Smooth muscle cell (in vitro differentiated cells): ENCODE measurements at regions not wholly inside any gene's neighbourhood (a gene's known extent, or its start where the extent isn't known, plus 50 kb on each side); places are given as distances from the start of the nearest gene placed in this dataset.

ENCODE experiments used
- DNase-seq: peaks from one replicate; lab custom pipeline; 2025; ENCODE audit not compliant: unreplicated experiment; lab: John Stamatoyannopoulos, UW
- H2AFZ ChIP-seq: fragments of 200-600 bp; sonication (generic); 2 replicates; pipeline ENCODE4 v1.6.0; 2016; ENCODE audit warnings: antibody characterized with exemption, low read depth, mild to moderate bottlenecking
- H3F3A ChIP-seq: fragments of 200-600 bp; sonication (generic); 2 replicates; pipeline ENCODE4 v1.6.0; 2017; ENCODE audit warnings: antibody characterized with exemption, low read depth
- H3K27ac ChIP-seq: fragments of 200-600 bp; sonication (generic); 2 replicates; pipeline ENCODE4 v1.5.1; 2016; ENCODE audit warnings: low read depth, mild to moderate bottlenecking
- H3K27me3 ChIP-seq: fragments of 200-600 bp; sonication (generic); 2 replicates; pipeline ENCODE4 v1.6.1; 2016; ENCODE audit warnings: low read depth, mild to moderate bottlenecking
- H3K36me3 ChIP-seq: fragments of 200-600 bp; sonication (generic); 2 replicates; pipeline ENCODE4 v1.5.1; 2016; ENCODE audit warnings: low read depth
- H3K4me1 ChIP-seq: fragments of 200-600 bp; sonication (generic); 2 replicates; pipeline ENCODE4 v1.5.1; 2016; ENCODE audit warnings: low read depth
- H3K4me2 ChIP-seq: fragments of 200-600 bp; sonication (generic); 2 replicates; pipeline ENCODE4 v1.6.0; 2016; ENCODE audit warnings: mild to moderate bottlenecking
- H3K4me3 ChIP-seq: fragments of 200-600 bp; sonication (generic); 2 replicates; pipeline ENCODE4 v1.5.1; 2016; ENCODE audit warnings: mild to moderate bottlenecking
- H3K79me2 ChIP-seq: fragments of 200-600 bp; sonication (generic); 2 replicates; pipeline ENCODE4 v1.6.0; 2016; ENCODE audit warnings: low read depth, mild to moderate bottlenecking
- H3K9ac ChIP-seq: fragments of 200-600 bp; sonication (generic); 2 replicates; pipeline ENCODE4 v1.6.0; 2016; ENCODE audit warnings: low read depth
- H3K9me3 ChIP-seq: fragments of 200-600 bp; sonication (generic); replicated peaks from 2 replicates; pipeline ENCODE4 v1.5.1; 2016; ENCODE audit warnings: low read depth
- H4K20me1 ChIP-seq: fragments of 200-600 bp; sonication (generic); 2 replicates; pipeline ENCODE4 v1.6.0; 2016; ENCODE audit warnings: low read depth
- CTCF ChIP-seq: fragments of 200-600 bp; sonication (generic); IDR thresholded peaks from 2 replicates; pipeline ENCODE4 v1.5.1; 2017; ENCODE audit warnings: borderline replicate concordance, mild to moderate bottlenecking, antibody characterized with exemption; ENCODE audit not compliant: insufficient read depth, poor library complexity, severe bottlenecking
- WGBS: methylation state at CpG from one replicate; pipeline ENCODE4 v1.1.7; 2016; ENCODE audit warnings: low lambda C conversion rate; 5-methylcytosine and 5-hydroxymethylcytosine counted together

GRCh38 chrX:122115604-122116003 is 1068.2 kb downstream of the GLUD2 start:
- Histone ChIP-seq H2AFZ (no peak overlapping the region), H3F3A (no peaks in the 10 kb centered on the region), H3K4me2 (no peak overlapping the region), H3K79me2 (no peaks in the 10 kb centered on the region), H3K9ac (no peak overlapping the region), H3K27ac (no peak overlapping the region), H4K20me1 (no peaks in the 10 kb centered on the region), H3K4me1 (no peaks in the 10 kb centered on the region), H3K4me3 (no peak overlapping the region), H3K27me3 (no peaks in the 10 kb centered on the region), H3K9me3 (no peaks in the 10 kb centered on the region), H3K36me3 (no peaks in the 10 kb centered on the region)
- DNase-seq, result no peak
- no peak for TF ChIP-seq CTCF
- WGBS, result 79% methylated on average over 6 of the region's 6 CpGs

GRCh38 chrX:122119361-122119760 is 1064.7 kb upstream of the GRIA3 start:
- H3K4me3 ChIP-seq, result no peak overlapping the region
- no peak overlapping the region for H3K4me2 ChIP-seq
- H3K36me3 ChIP-seq, result no peaks in the 10 kb centered on the region
- no peak for DNase-seq
- H3K4me1 ChIP-seq, result peaks cover 3% of the 10 kb centered on the region
- no peak overlapping the region for H3K9ac ChIP-seq
- no peak overlapping the region for H3K27ac ChIP-seq
- TF ChIP-seq CTCF, result no peak
- H2AFZ ChIP-seq, result no peak overlapping the region
- H3K79me2 ChIP-seq, result no peaks in the 10 kb centered on the region
- no peaks in the 10 kb centered on the region for H4K20me1 ChIP-seq
- no peaks in the 10 kb centered on the region for H3F3A ChIP-seq
- H3K9me3 ChIP-seq, result no peaks in the 10 kb centered on the region
- H3K27me3 ChIP-seq, result no peaks in the 10 kb centered on the region

GRCh38 chrX:122122274-122122673 is 1061.8 kb upstream of the GRIA3 start:
- no peaks in the 10 kb centered on the region for H3K9me3 ChIP-seq
- H3K79me2 ChIP-seq, result no peaks in the 10 kb centered on the region
- H3K27me3 ChIP-seq, result no peaks in the 10 kb centered on the region
- no peak for TF ChIP-seq CTCF
- no peak overlapping the region for H3K27ac ChIP-seq
- no peak for DNase-seq
- H3K36me3 ChIP-seq, result no peaks in the 10 kb centered on the region
- H3K4me1 ChIP-seq, result peaks cover 3% of the 10 kb centered on the region
- H3K4me2 ChIP-seq, result no peak overlapping the region
- H3F3A ChIP-seq, result no peaks in the 10 kb centered on the region
- 66% methylated on average over 2 of the region's 2 CpGs for WGBS
- no peak overlapping the region for H3K9ac ChIP-seq
- H2AFZ ChIP-seq, result no peak overlapping the region
- H3K4me3 ChIP-seq, result no peak overlapping the region
- H4K20me1 ChIP-seq, result no peaks in the 10 kb centered on the region

GRCh38 chrX:122133478-122133877 is 1050.6 kb upstream of the GRIA3 start:
- 83% methylated on average over 1 of the region's 1 CpG for WGBS
- no peak for TF ChIP-seq CTCF
- Histone ChIP-seq H3F3A (no peaks in the 10 kb centered on the region), H3K9ac (no peak overlapping the region), H3K79me2 (no peaks in the 10 kb centered on the region), H3K36me3 (no peaks in the 10 kb centered on the region), H3K4me3 (no peak overlapping the region), H3K9me3 (no peaks in the 10 kb centered on the region), H2AFZ (no peak overlapping the region), H3K27ac (no peak overlapping the region), H3K4me1 (no peaks in the 10 kb centered on the region), H3K27me3 (no peaks in the 10 kb centered on the region), H4K20me1 (no peaks in the 10 kb centered on the region), H3K4me2 (no peak overlapping the region)
- DNase-seq, result no peak
